Psoas muscle (tissue), 7 donors: ENCODE measurements at regions not wholly inside any gene's neighbourhood (a gene's known extent, or its start where the extent isn't known, plus 50 kb on each side); places are given as distances from the start of the nearest gene placed in this dataset.

Experiments used
- ATAC-seq, 4 donors: fragments of 200-7000 bp; cut with Tn5 transposase; one replicate each; pipeline ENCODE4 v1.9.1; 2020; ENCODE audit warnings: moderate library complexity in 3 of 4, mild to moderate bottlenecking in 2 of 4
- DNase-seq, 2 donors: peaks; one replicate each; pipeline ENCODE4 v3.0.0-alpha.2; 2020
- H3K27ac ChIP-seq: fragments of 200-600 bp; one replicate; pipeline ENCODE4 v1.8.0; 2022
- H3K27me3 ChIP-seq, 3 donors: fragments of 200-600 bp in 1 of 3; one replicate each; pipeline versions ENCODE4 v1.6.1 to v1.8.0; 2013 to 2022; ENCODE audit warnings: low read length in 2 of 3, mild to moderate bottlenecking in 2 of 3, moderate library complexity in 1 of 3; ENCODE audit not compliant: insufficient read depth in 3 of 3
- H3K36me3 ChIP-seq, 2 donors: fragments of 200-600 bp in 1 of 2; one replicate each; pipeline versions ENCODE4 v1.6.1 to v1.8.0; 2013 to 2022; ENCODE audit warnings: low read depth in 1 of 2, mild to moderate bottlenecking in 1 of 2, moderate library complexity in 1 of 2; ENCODE audit not compliant: insufficient read depth in 1 of 2
- H3K4me1 ChIP-seq: fragments of 200-600 bp; one replicate; pipeline ENCODE4 v1.8.0; 2022
- H3K4me3 ChIP-seq: fragments of 200-600 bp; one replicate; pipeline ENCODE4 v1.8.0; 2022; ENCODE audit warnings: mild to moderate bottlenecking
- H3K9me3 ChIP-seq: fragments of 200-600 bp; one replicate; pipeline ENCODE4 v1.8.0; 2022
- WGBS, 3 donors: extraction: QIAGEN DNeasy Blood & Tissue Kit; methylation state at CpG; one replicate each; pipeline versions ENCODE4 v1.1.6 to v1.1.7; 2013; 5-methylcytosine and 5-hydroxymethylcytosine counted together
- intact Hi-C, 2 donors: fragments of 100-400 bp; cut with DNase I; formaldehyde crosslinking; loops; one replicate each; pipeline versions ENCODE4 v1.11.0 to v1.14.2; 2022
- TF ChIP-seq, protein P1 (sequence below): fragments of 200-600 bp; IDR thresholded peaks from one replicate; pipeline ENCODE4 v1.8.0; 2022; ENCODE audit warnings: antibody characterized with exemption
- donor health status: healthy with polysubstance abuse.
- donor health status: DM: no; HTN: no; CAD: no; lungs with moderate emphysema.
- donor health status: Bipolar disorder and iron deficiency.
- donor health status: healthy.
- donor health status: DM: yes; HTN: yes; CAD: no.
- donor health status: DM: no; HTN: no; CAD: no.
- donor health status: DM: yes; HTN: yes; CAD: no.

- no peak for DNase-seq
- Histone ChIP-seq H3K27ac (no peak overlapping the region), H3K4me3 (no peak overlapping the region), H3K27me3 (no peaks in the 10 kb centered on the region), H3K4me1 (peaks cover 8% of the 10 kb centered on the region), H3K36me3 (no peaks in the 10 kb centered on the region), H3K9me3 (no peaks in the 10 kb centered on the region)
- TF ChIP-seq, protein P1, sequence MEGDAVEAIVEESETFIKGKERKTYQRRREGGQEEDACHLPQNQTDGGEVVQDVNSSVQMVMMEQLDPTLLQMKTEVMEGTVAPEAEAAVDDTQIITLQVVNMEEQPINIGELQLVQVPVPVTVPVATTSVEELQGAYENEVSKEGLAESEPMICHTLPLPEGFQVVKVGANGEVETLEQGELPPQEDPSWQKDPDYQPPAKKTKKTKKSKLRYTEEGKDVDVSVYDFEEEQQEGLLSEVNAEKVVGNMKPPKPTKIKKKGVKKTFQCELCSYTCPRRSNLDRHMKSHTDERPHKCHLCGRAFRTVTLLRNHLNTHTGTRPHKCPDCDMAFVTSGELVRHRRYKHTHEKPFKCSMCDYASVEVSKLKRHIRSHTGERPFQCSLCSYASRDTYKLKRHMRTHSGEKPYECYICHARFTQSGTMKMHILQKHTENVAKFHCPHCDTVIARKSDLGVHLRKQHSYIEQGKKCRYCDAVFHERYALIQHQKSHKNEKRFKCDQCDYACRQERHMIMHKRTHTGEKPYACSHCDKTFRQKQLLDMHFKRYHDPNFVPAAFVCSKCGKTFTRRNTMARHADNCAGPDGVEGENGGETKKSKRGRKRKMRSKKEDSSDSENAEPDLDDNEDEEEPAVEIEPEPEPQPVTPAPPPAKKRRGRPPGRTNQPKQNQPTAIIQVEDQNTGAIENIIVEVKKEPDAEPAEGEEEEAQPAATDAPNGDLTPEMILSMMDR = no peak
- peak in 3 of 4 donors; percentile 59 to 82 (median 81) for ATAC-seq
- intact Hi-C loops = loop anchor here in 1 of 2 donors (10.0 kb wide), 1 partner anchor 306 kb away; the partner anchor contains the start of gene FGGY
Observed at GRCh38 chr1:58988752-58989151, 204.9 kb upstream of the JUN start.

DNA sequence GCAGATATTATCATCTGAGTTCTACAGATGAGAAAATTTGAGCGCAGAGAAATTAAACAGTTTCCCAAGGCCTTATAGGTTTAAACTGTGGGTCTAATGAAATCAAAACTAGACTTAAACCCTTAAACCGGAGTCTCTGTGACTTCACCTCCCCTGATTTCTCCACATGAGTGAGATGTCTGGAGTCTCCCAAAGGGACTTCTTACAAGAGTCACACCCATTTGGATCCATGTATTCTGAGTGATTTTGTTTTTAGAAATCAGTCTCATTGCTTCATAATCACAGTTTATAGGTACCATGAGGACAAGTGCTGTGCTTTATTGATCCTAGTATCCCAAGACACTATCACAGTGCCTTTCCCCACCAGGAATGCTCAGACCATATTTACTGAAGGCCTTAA lies 206.0 kb upstream of the JUN start:
- intact Hi-C loops = loop anchor here in 1 of 2 donors (10.0 kb wide), 1 partner anchor 305 kb away; the partner anchor contains the start of gene FGGY
- no peak overlapping the region for H3K27ac ChIP-seq
- WGBS, 3 donors = 93 to 100% (median 97%) methylated on average over 2 of the region's 2 CpGs

GRCh38 chr1:58991305-58991704 lies 207.5 kb upstream of the JUN start:
- ATAC-seq (no peak), DNase-seq (no peak)
- H3K4me3 ChIP-seq = no peak overlapping the region
- no peak overlapping the region for H3K27ac ChIP-seq
- intact Hi-C loops = no loop called here
- TF ChIP-seq, protein P1 = no peak
- no peaks in the 10 kb centered on the region for H3K27me3 ChIP-seq
- H3K4me1 ChIP-seq = peaks cover 7% of the 10 kb centered on the region
- H3K9me3 ChIP-seq = no peaks in the 10 kb centered on the region
- 58 to 88% (median 63%) methylated on average over 1 of the region's 1 CpG for WGBS, 3 donors
- no peaks in the 10 kb centered on the region for H3K36me3 ChIP-seq

More for the DNA sequence above, 206.0 kb upstream of the JUN start:
- no peaks in the 10 kb centered on the region for H3K36me3 ChIP-seq
- ATAC-seq = no peak
- H3K27me3 ChIP-seq = no peaks in the 10 kb centered on the region
- no peak overlapping the region for H3K4me3 ChIP-seq
- no peaks in the 10 kb centered on the region for H3K9me3 ChIP-seq
- TF ChIP-seq, protein P1 = no peak
- H3K4me1 ChIP-seq = peaks cover 7% of the 10 kb centered on the region
- no peak for DNase-seq

GRCh38 chr1:58992643-58993042 lies 208.8 kb upstream of the JUN start:
- no peaks in the 10 kb centered on the region for H3K27me3 ChIP-seq
- TF ChIP-seq, protein P1 = no peak
- no peak overlapping the region for H3K4me3 ChIP-seq
- H3K36me3 ChIP-seq = no peaks in the 10 kb centered on the region
- ATAC-seq (no peak), DNase-seq (no peak)
- no peak overlapping the region for H3K27ac ChIP-seq
- no peaks in the 10 kb centered on the region for H3K9me3 ChIP-seq
- intact Hi-C loops = no loop called here
- 96 to 100% (median 97%) methylated on average over 2 of the region's 2 CpGs for WGBS, 3 donors
- H3K4me1 ChIP-seq = peaks cover 7% of the 10 kb centered on the region

DNA sequence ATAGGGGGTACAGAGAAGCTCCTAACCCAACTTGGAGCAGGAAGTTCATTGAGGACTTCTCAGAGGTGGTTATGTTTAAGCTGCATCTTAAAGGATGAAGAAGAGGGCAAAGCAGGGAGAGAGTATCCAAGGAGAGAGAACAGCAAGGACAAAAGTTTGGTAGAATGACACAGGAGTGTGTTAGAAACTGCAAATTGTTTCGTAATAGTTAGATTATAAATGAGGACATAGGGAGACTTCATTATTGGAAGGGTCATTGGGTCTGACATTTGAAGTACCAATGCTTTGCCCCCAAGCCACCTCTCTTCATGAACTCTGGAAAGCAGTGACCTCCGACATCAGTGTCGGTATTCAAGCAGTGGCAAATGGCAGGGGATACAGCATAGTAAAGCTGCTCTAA lies 209.6 kb upstream of the JUN start:
- ATAC-seq (no peak), DNase-seq (no peak)
- no peaks in the 10 kb centered on the region for H3K9me3 ChIP-seq
- H3K27ac ChIP-seq = no peak overlapping the region
- no peaks in the 10 kb centered on the region for H3K27me3 ChIP-seq
- TF ChIP-seq, protein P1 = no peak
- H3K4me3 ChIP-seq = no peak overlapping the region
- H3K36me3 ChIP-seq = no peaks in the 10 kb centered on the region
- H3K4me1 ChIP-seq = peaks cover 3% of the 10 kb centered on the region
- WGBS, 3 donors = 92 to 99% (median 94%) methylated on average over 3 of the region's 3 CpGs
- intact Hi-C loops = no loop called here
